Right lobe of liver (tissue), 4 donors: ENCODE measurements at regions not wholly inside any gene's neighbourhood (a gene's known extent, or its start where the extent isn't known, plus 50 kb on each side); places are given as distances from the start of the nearest gene placed in this dataset.

Experiments
- POLR2A ChIP-seq: fragments of 450-650 bp; IDR thresholded peaks from one replicate; pipeline ENCODE4 v1.6.1; 2017; ENCODE audit warnings: antibody characterized with exemption, mild to moderate bottlenecking
- TF ChIP-seq, protein P1 (sequence below), 4 donors: fragments of 200-600 bp in 3 of 4; fragments of 450-650 bp in 1 of 4; IDR thresholded peaks; one replicate each; pipeline versions ENCODE4 v1.5.1 to v1.8.0; 2016 to 2022; ENCODE audit warnings: antibody characterized with exemption in 4 of 4, mild to moderate bottlenecking in 2 of 4
- donor health status: DM: no; HTN: no; CAD: no.
- donor health status: DM: no; HTN: no; CAD: no.
- donor health status: DM: no; HTN: yes; CAD: no.

DNA sequence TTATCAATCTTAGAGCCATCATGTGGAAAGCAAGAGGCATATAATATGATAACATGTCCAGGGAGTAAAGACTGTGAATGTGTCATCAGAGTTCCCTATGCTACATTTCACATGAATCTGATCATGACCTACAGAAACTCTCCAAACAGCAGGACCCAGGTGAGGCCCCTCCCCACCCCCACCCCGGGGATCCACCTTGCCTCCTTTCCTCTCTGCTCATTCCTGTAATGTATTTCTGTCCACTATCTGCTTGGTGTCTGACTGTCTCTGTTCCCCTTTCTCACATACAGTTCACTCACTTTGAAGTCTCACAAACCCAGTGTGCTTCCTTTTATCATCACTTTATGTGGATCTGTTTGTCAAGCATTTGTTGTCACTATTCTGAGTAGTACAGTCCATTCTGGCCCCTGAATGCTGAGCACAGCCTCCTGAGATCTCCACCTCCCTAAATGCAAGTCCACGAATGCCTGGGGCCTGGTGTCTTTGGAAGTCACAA is 76.4 kb upstream of the SMARCA2 start:
- TF ChIP-seq, protein P1, sequence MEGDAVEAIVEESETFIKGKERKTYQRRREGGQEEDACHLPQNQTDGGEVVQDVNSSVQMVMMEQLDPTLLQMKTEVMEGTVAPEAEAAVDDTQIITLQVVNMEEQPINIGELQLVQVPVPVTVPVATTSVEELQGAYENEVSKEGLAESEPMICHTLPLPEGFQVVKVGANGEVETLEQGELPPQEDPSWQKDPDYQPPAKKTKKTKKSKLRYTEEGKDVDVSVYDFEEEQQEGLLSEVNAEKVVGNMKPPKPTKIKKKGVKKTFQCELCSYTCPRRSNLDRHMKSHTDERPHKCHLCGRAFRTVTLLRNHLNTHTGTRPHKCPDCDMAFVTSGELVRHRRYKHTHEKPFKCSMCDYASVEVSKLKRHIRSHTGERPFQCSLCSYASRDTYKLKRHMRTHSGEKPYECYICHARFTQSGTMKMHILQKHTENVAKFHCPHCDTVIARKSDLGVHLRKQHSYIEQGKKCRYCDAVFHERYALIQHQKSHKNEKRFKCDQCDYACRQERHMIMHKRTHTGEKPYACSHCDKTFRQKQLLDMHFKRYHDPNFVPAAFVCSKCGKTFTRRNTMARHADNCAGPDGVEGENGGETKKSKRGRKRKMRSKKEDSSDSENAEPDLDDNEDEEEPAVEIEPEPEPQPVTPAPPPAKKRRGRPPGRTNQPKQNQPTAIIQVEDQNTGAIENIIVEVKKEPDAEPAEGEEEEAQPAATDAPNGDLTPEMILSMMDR (IDR thresholded peaks at IDR 0.05) = no peak
- no peak for TF ChIP-seq POLR2A
